Keratinocyte (primary cell): ENCODE measurements at regions not wholly inside any gene's neighbourhood (a gene's known extent, or its start where the extent isn't known, plus 50 kb on each side); places are given as distances from the start of the nearest gene placed in this dataset.

Experiments
- DNase-seq: peaks from one replicate; pipeline ENCODE4 v3.0.0-alpha.2; 2011; ENCODE audit warnings: low read depth, missing footprints, low spot score
- FAIRE-seq: peaks from 2 replicates; lab custom pipeline; 2011; peaks lifted over from hg19 to GRCh38; lab: Jason Lieb, UNC
- H2AFZ ChIP-seq: 2 replicates; pipeline ENCODE4 v1.6.0; 2012; ENCODE audit warnings: low read length, control low read depth, inconsistent platforms; ENCODE audit not compliant: control insufficient read depth
- H3K27ac ChIP-seq: 2 replicates; pipeline ENCODE4 v1.5.1; 2011; ENCODE audit warnings: low read length; ENCODE audit not compliant: control insufficient read depth, insufficient read depth
- H3K27me3 ChIP-seq: 3 replicates; pipeline ENCODE4 v1.6.0; 2011; ENCODE audit warnings: low read length; ENCODE audit not compliant: control insufficient read depth, insufficient read depth; ENCODE audit errors: extremely low read depth
- H3K36me3 ChIP-seq, 2 experiments: 2 replicates in 1 of 2; 3 replicates in 1 of 2; pipeline ENCODE4 v1.5.1; 2011; ENCODE audit warnings: low read length in 2 of 2, mild to moderate bottlenecking in 1 of 2; ENCODE audit not compliant: control insufficient read depth in 2 of 2, insufficient read depth in 2 of 2; ENCODE audit errors: extremely low read depth in 1 of 2
- H3K4me1 ChIP-seq: 3 replicates; pipeline ENCODE4 v1.5.1; 2011; ENCODE audit warnings: low read length; ENCODE audit not compliant: control insufficient read depth, insufficient read depth; ENCODE audit errors: extremely low read depth
- H3K4me2 ChIP-seq: 3 replicates; pipeline ENCODE4 v1.6.0; 2011; ENCODE audit warnings: low read depth, low read length; ENCODE audit not compliant: control insufficient read depth, insufficient read depth; ENCODE audit errors: extremely low read depth
- H3K4me3 ChIP-seq, 3 experiments: fragments of 200-600 bp in 1 of 3; sonication (generic) in 1 of 3; 2 replicates in 2 of 3; 3 replicates in 1 of 3; pipeline ENCODE4 v1.5.1; 2011 to 2016; ENCODE audit warnings: low read length in 3 of 3, mild to moderate bottlenecking in 3 of 3, control low read depth in 2 of 3, inconsistent platforms in 1 of 3, low read depth in 1 of 3, mixed read lengths in 1 of 3, mixed run types in 1 of 3, moderate library complexity in 1 of 3; ENCODE audit not compliant: control insufficient read depth in 2 of 3, insufficient read depth in 2 of 3; ENCODE audit errors: extremely low read depth in 1 of 3
- H3K79me2 ChIP-seq: 2 replicates; pipeline ENCODE4 v1.6.0; 2012; ENCODE audit warnings: low read length; ENCODE audit not compliant: control insufficient read depth, insufficient read depth
- H3K9ac ChIP-seq: 3 replicates; pipeline ENCODE4 v1.6.0; 2011; ENCODE audit warnings: low read length; ENCODE audit not compliant: control insufficient read depth, insufficient read depth; ENCODE audit errors: extremely low read depth
- H3K9me1 ChIP-seq: 3 replicates; pipeline ENCODE4 v1.6.0; 2011; ENCODE audit warnings: low read length; ENCODE audit not compliant: control insufficient read depth, insufficient read depth; ENCODE audit errors: extremely low read depth
- H3K9me3 ChIP-seq: 2 replicates; pipeline ENCODE4 v1.5.1; 2012; ENCODE audit warnings: low read depth, low read length; ENCODE audit not compliant: control insufficient read depth
- H4K20me1 ChIP-seq: 3 replicates; pipeline ENCODE4 v1.6.0; 2011; ENCODE audit warnings: low read length; ENCODE audit not compliant: control insufficient read depth, insufficient read depth; ENCODE audit errors: extremely low read depth
- CTCF ChIP-seq, 3 experiments: IDR thresholded peaks in 1 of 3; conservative IDR thresholded peaks in 1 of 3; optimal IDR thresholded peaks in 1 of 3; 2 replicates in 2 of 3; 3 replicates in 1 of 3; pipeline versions ENCODE3 to v1.5.1; 2011; ENCODE audit warnings: low read length in 3 of 3, mild to moderate bottlenecking in 3 of 3, moderate library complexity in 2 of 3, control low read depth in 1 of 3, inconsistent platforms in 1 of 3; ENCODE audit not compliant: insufficient read depth in 2 of 3; ENCODE audit errors: extremely low read depth in 1 of 3
- EZH2 ChIP-seq: IDR thresholded peaks from one replicate; pipeline ENCODE4 v1.6.1; 2012; ENCODE audit warnings: inconsistent platforms, mild to moderate bottlenecking, low read length, moderate library complexity
- dilution Hi-C: fragments of 300-500 bp; cut with MboI; formaldehyde crosslinking; loops from one replicate; pipeline ENCODE4 v1.7.0; 2020; ENCODE audit warnings: low sequenced_read_pairs; ENCODE audit not compliant: extremely low pct_ligation_motif_present

GRCh38 chr9:83186155-83186737 is 123.3 kb upstream of the RASEF start:
- H3K4me3 ChIP-seq, result no peak overlapping the region
- FAIRE-seq (no peak), DNase-seq (no peak)
- dilution Hi-C loops, result no loop called here
- no peaks in the 10 kb centered on the region for H3K9me3 ChIP-seq
- no peaks in the 10 kb centered on the region for H3K36me3 ChIP-seq
- no peaks in the 10 kb centered on the region for H4K20me1 ChIP-seq
- no peaks in the 10 kb centered on the region for H3K79me2 ChIP-seq
- peaks cover 7% of the 10 kb centered on the region for H3K27me3 ChIP-seq
- TF ChIP-seq EZH2, result no peak
- TF ChIP-seq CTCF (optimal IDR thresholded peaks at IDR 0.05 in 1 of 3, IDR thresholded peaks at IDR 0.05 in 1 of 3, conservative IDR thresholded peaks at IDR 0.05 in 1 of 3; ENCODE audit: extremely low read depth in 1 of 3, insufficient read depth in 2 of 3, low read length in 3 of 3), result no peak
- H3K9ac ChIP-seq, result no peak overlapping the region
- H3K4me2 ChIP-seq, result no peak overlapping the region
- no peak overlapping the region for H2AFZ ChIP-seq
- no peaks in the 10 kb centered on the region for H3K4me1 ChIP-seq
- no peaks in the 10 kb centered on the region for H3K9me1 ChIP-seq
- no peak overlapping the region for H3K27ac ChIP-seq

GRCh38 chr9:83185488-83186154 is 122.7 kb upstream of the RASEF start:
- no peaks in the 10 kb centered on the region for H3K4me1 ChIP-seq
- dilution Hi-C loops, result no loop called here
- H3K9ac ChIP-seq, result no peak overlapping the region
- FAIRE-seq, result no peak
- no peaks in the 10 kb centered on the region for H3K36me3 ChIP-seq
- H3K79me2 ChIP-seq, result no peaks in the 10 kb centered on the region
- DNase-seq, result no peak
- H2AFZ ChIP-seq, result no peak overlapping the region
- no peak overlapping the region for H3K4me3 ChIP-seq
- peaks cover 7% of the 10 kb centered on the region for H3K27me3 ChIP-seq
- H4K20me1 ChIP-seq, result no peaks in the 10 kb centered on the region
- no peak overlapping the region for H3K4me2 ChIP-seq
- H3K9me1 ChIP-seq, result no peaks in the 10 kb centered on the region
- H3K9me3 ChIP-seq, result no peaks in the 10 kb centered on the region
- no peak overlapping the region for H3K27ac ChIP-seq
- TF ChIP-seq EZH2, result no peak
- no peak for TF ChIP-seq CTCF (optimal IDR thresholded peaks at IDR 0.05 in 1 of 3, IDR thresholded peaks at IDR 0.05 in 1 of 3, conservative IDR thresholded peaks at IDR 0.05 in 1 of 3; ENCODE audit: extremely low read depth in 1 of 3, insufficient read depth in 2 of 3, low read length in 3 of 3)
